Panc1 (cell line): ENCODE measurements at regions not wholly inside any gene's neighbourhood (a gene's known extent, or its start where the extent isn't known, plus 50 kb on each side); places are given as distances from the start of the nearest gene placed in this dataset.

Experiments
- CTCF ChIP-seq: fragments of 450-650 bp; IDR thresholded peaks from 2 replicates; pipeline ENCODE4 v1.5.1; 2017; ENCODE audit warnings: mild to moderate bottlenecking
- POLR2AphosphoS5 ChIP-seq: IDR thresholded peaks from 2 replicates; pipeline ENCODE4 v1.6.1; 2012; ENCODE audit warnings: mild to moderate bottlenecking, low read depth, low read length, moderate library complexity
- TF ChIP-seq, protein P1 (sequence below), 2 experiments: IDR thresholded peaks; 2 replicates each; pipeline ENCODE4 v1.6.1; 2011 to 2012; ENCODE audit warnings: low read depth in 2 of 2, control low read depth in 1 of 2, low read length in 1 of 2, mild to moderate bottlenecking in 1 of 2, moderate library complexity in 1 of 2; ENCODE audit not compliant: insufficient read depth in 1 of 2

DNA sequence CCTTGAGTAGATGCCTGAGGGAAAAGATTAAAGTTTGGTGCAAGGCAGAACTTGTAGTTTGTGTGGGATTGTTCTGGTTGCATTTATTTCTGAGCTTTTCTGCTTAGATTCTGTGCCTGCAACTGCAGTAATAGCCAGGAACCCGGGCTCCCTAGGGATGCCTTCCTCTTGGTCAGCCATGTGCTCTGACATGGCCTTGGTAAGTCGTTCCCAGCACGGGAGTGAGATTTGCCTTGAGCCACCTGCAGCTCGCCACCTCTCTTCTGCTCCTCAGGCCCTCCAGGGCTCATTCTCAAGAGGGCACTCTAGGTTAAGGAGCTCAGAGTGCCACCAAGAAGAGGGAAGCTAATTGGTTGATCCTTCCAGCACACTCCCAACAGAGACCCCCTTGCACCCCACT is 350.6 kb upstream of the MKI67 start:
- TF ChIP-seq CTCF (no peak), POLR2AphosphoS5 (no peak)
- TF ChIP-seq, protein P1, sequence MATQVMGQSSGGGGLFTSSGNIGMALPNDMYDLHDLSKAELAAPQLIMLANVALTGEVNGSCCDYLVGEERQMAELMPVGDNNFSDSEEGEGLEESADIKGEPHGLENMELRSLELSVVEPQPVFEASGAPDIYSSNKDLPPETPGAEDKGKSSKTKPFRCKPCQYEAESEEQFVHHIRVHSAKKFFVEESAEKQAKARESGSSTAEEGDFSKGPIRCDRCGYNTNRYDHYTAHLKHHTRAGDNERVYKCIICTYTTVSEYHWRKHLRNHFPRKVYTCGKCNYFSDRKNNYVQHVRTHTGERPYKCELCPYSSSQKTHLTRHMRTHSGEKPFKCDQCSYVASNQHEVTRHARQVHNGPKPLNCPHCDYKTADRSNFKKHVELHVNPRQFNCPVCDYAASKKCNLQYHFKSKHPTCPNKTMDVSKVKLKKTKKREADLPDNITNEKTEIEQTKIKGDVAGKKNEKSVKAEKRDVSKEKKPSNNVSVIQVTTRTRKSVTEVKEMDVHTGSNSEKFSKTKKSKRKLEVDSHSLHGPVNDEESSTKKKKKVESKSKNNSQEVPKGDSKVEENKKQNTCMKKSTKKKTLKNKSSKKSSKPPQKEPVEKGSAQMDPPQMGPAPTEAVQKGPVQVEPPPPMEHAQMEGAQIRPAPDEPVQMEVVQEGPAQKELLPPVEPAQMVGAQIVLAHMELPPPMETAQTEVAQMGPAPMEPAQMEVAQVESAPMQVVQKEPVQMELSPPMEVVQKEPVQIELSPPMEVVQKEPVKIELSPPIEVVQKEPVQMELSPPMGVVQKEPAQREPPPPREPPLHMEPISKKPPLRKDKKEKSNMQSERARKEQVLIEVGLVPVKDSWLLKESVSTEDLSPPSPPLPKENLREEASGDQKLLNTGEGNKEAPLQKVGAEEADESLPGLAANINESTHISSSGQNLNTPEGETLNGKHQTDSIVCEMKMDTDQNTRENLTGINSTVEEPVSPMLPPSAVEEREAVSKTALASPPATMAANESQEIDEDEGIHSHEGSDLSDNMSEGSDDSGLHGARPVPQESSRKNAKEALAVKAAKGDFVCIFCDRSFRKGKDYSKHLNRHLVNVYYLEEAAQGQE (IDR thresholded peaks at IDR 0.05; ENCODE audit: insufficient read depth in 1 of 2, low read depth in 2 of 2, low read length in 1 of 2), result no peak
